Renal cortical epithelial cell (primary cell): ENCODE measurements at regions not wholly inside any gene's neighbourhood (a gene's known extent, or its start where the extent isn't known, plus 50 kb on each side); places are given as distances from the start of the nearest gene placed in this dataset.
A peak's percentile ranks its signal among the peaks of the same experiment; 100 is the strongest.
"Not testable (repeated sequence)": the region's sequence is repeated elsewhere in the genome, so short reads cannot be mapped to it uniquely, and the experiment has no call there.

Experiments
- DNase-seq: peaks from one replicate; pipeline ENCODE4 v3.0.0-alpha.2; 2011; ENCODE audit warnings: low read depth

GRCh38 chr5:58018016-58018415 is 441.9 kb downstream of the PLK2 start:
- no peak for DNase-seq

- DNase-seq: no peak
Measured at GRCh38 chr5:58016877-58017276, 443.0 kb downstream of the PLK2 start.

- DNase-seq: no peak
Measured at GRCh38 chr5:58016358-58016757, 443.5 kb downstream of the PLK2 start.

- no peak for DNase-seq
Measured at GRCh38 chr5:58015175-58015574, 444.7 kb downstream of the PLK2 start.

GRCh38 chr5:58013542-58014258 is 446.2 kb downstream of the PLK2 start:
- no peak for DNase-seq

GRCh38 chr5:58012801-58013315 is 447.0 kb downstream of the PLK2 start:
- DNase-seq: no peak

GRCh38 chr5:58012102-58012501 is 447.8 kb downstream of the PLK2 start:
- DNase-seq: peak; percentile 53

- no peak for DNase-seq
Measured at GRCh38 chr5:58011301-58011700, 448.6 kb downstream of the PLK2 start.

- DNase-seq: no peak
Measured at GRCh38 chr5:58009754-58010153, 450.1 kb downstream of the PLK2 start.

- peak; percentile 26 for DNase-seq
Measured at GRCh38 chr5:58002323-58002722, 457.6 kb downstream of the PLK2 start.

- DNase-seq: no peak
Measured at GRCh38 chr5:57993866-57994265, 466.0 kb downstream of the PLK2 start.

GRCh38 chr5:57989378-57989777 is 470.5 kb downstream of the PLK2 start:
- peak; percentile 92 for DNase-seq

- no peak for DNase-seq
Measured at GRCh38 chr5:57988813-57989212, 471.1 kb downstream of the PLK2 start.

- peak; percentile 24 for DNase-seq
Measured at GRCh38 chr5:57987552-57987951, 472.3 kb downstream of the PLK2 start.

GRCh38 chr5:57986761-57987341 is 473.0 kb downstream of the PLK2 start:
- DNase-seq: peak; percentile 97

- DNase-seq: no peak
Measured at GRCh38 chr5:57983426-57983825, 476.5 kb downstream of the PLK2 start.

- DNase-seq: no peak
Measured at GRCh38 chr5:57979671-57980070, 480.2 kb downstream of the PLK2 start.

GRCh38 chr5:57976506-57976905 is 483.4 kb downstream of the PLK2 start:
- no peak for DNase-seq

- DNase-seq: not testable (repeated sequence)
Measured at GRCh38 chr5:57972099-57972498, 487.8 kb downstream of the PLK2 start.

GRCh38 chr5:57960569-57960968 is 478.0 kb upstream of the ACTBL2 start:
- no peak for DNase-seq

GRCh38 chr5:57956636-57957035 is 474.0 kb upstream of the ACTBL2 start:
- no peak for DNase-seq

- DNase-seq: no peak
Measured at GRCh38 chr5:57955511-57955910, 472.9 kb upstream of the ACTBL2 start.

- no peak for DNase-seq
Measured at GRCh38 chr5:57953792-57954191, 471.2 kb upstream of the ACTBL2 start.
